Activated CD4-positive, alpha-beta T cell treated with anti-CD3 and anti-CD28 coated beads, Interleukin-2, Interleukin-6, amounts not matched to agents 100 ng/mL and 50 ng/mL, durations not matched to agents 16 hours and 8 hours (primary cell): ENCODE measurements at regions not wholly inside any gene's neighbourhood (a gene's known extent, or its start where the extent isn't known, plus 50 kb on each side); places are given as distances from the start of the nearest gene placed in this dataset.

Experiments used
- DNase-seq: peaks from one replicate; pipeline ENCODE4 v3.0.0-alpha.2; 2020

- no peak for DNase-seq
These were observed 58.8 kb upstream of the SLCO4A1 start for GRCh38 chr20:62583424-62583920.

- no peak for DNase-seq
These were observed 57.4 kb upstream of the SLCO4A1 start for GRCh38 chr20:62584671-62585460.

- DNase-seq = no peak
These were observed 56.8 kb upstream of the SLCO4A1 start for GRCh38 chr20:62585461-62585970.

- no peak for DNase-seq
These were observed 55.5 kb upstream of the SLCO4A1 start for GRCh38 chr20:62586799-62587198.

- DNase-seq = peak; percentile 47
These were observed 54.4 kb upstream of the SLCO4A1 start for GRCh38 chr20:62587757-62588402.

GRCh38 chr20:62588458-62589149 is 53.7 kb upstream of the SLCO4A1 start:
- DNase-seq = no peak

- no peak for DNase-seq
These were observed 53.2 kb upstream of the SLCO4A1 start for GRCh38 chr20:62589150-62589498.

- no peak for DNase-seq
These were observed 52.6 kb upstream of the SLCO4A1 start for GRCh38 chr20:62589720-62590119.

DNA sequence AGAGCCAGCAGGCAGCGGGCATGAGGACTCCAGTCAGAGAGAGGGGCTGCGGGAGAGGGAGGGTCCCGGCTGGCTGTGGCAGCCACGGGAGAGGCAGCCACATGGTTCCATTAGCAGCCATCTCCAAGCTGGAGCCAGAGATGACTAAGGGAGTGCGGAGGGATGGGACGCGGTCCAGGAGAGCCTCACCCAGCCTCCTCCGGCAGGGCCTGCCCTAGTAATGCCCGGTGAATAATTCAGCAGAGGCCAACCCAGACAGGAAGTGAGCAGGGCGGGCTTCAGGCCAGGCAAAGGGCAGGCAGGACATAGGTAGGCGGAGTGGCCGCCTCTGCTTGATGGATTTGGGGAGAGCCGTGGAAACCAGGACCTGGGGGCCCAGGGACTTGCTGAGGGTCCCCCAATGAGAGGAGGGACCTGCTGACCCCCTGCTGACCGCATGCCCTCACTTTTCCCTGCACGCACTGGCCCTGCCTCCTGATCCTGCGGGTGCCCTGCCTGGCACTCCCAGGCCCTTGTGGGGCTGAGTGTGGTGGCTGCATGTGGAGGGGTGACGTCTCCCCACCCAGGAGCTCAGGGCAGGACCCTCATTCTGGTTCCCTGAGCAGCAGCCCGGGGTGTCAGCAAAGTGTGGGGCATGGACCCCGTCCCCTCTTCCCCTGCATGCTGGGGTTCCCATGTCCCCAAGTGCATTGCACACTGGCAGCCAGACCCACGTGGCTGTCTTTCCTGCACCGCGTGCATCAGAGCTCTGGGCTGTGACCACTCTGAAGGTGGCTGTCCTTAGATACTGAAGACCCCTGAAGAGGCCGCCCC is 51.8 kb upstream of the SLCO4A1 start:
- no peak for DNase-seq

- no peak for DNase-seq
These were observed 51.2 kb upstream of the SLCO4A1 start for GRCh38 chr20:62591122-62591468.

- DNase-seq = no peak
These were observed 50.7 kb upstream of the SLCO4A1 start for GRCh38 chr20:62591591-62591990.
